Cardiac muscle cell (in vitro differentiated cells and primary cell): ENCODE measurements at regions not wholly inside any gene's neighbourhood (a gene's known extent, or its start where the extent isn't known, plus 50 kb on each side); places are given as distances from the start of the nearest gene placed in this dataset.
"Not testable (repeated sequence)": the region's sequence is repeated elsewhere in the genome, so short reads cannot be mapped to it uniquely, and the experiment has no call there.

Source experiments
- DNase-seq, 2 donors: peaks; one replicate each; pipeline versions ENCODE4 v3.0.0 to v3.0.0-alpha.2; 2010 to 2017; ENCODE audit warnings: low read depth in 1 of 2, low spot score in 1 of 2
- H3K27ac ChIP-seq: fragments of 200-600 bp; sonication (generic); 2 replicates; pipeline ENCODE4 v1.5.1; 2016
- H3K27me3 ChIP-seq: fragments of 200-600 bp; sonication (generic); 2 replicates; pipeline ENCODE4 v1.6.0; 2016; ENCODE audit warnings: control low read depth
- H3K36me3 ChIP-seq: fragments of 200-600 bp; sonication (generic); 2 replicates; pipeline ENCODE4 v1.5.1; 2016; ENCODE audit warnings: control low read depth
- H3K4me1 ChIP-seq: fragments of 200-600 bp; sonication (generic); 2 replicates; pipeline ENCODE4 v1.8.1; 2017; ENCODE audit warnings: low read depth, mild to moderate bottlenecking, mixed run types
- H3K4me3 ChIP-seq: fragments of 200-600 bp; sonication (generic); 2 replicates; pipeline ENCODE4 v1.5.1; 2016; ENCODE audit warnings: mild to moderate bottlenecking
- H3K9me3 ChIP-seq: fragments of 200-600 bp; sonication (generic); 2 replicates; pipeline ENCODE4 v1.5.1; 2017; ENCODE audit warnings: low read depth, mild to moderate bottlenecking, control low read depth
- TF ChIP-seq, protein P1 (sequence below): IDR thresholded peaks from 2 replicates; pipeline ENCODE4 v1.5.1; 2012; ENCODE audit warnings: low read depth, mild to moderate bottlenecking, low read length

DNA sequence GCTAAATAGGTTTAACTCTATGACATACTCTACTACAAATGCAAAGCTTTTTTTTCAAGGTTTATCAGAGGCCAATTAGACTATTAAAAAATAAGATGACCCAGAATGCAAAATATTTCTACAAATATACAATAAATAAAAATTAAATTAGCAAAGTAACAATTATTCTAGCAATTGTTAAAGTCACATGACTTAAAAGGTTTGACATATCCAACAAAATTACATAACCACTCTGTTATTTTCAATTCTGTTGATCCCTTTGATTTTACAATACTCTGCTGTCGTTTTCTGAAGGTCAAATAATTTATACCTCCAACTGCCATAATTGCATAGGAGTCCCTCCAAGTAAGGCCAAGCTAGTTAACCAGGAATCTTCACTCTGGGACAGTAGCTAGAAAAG, 292.6 kb upstream of the MIR17HG start:
- TF ChIP-seq, protein P1, sequence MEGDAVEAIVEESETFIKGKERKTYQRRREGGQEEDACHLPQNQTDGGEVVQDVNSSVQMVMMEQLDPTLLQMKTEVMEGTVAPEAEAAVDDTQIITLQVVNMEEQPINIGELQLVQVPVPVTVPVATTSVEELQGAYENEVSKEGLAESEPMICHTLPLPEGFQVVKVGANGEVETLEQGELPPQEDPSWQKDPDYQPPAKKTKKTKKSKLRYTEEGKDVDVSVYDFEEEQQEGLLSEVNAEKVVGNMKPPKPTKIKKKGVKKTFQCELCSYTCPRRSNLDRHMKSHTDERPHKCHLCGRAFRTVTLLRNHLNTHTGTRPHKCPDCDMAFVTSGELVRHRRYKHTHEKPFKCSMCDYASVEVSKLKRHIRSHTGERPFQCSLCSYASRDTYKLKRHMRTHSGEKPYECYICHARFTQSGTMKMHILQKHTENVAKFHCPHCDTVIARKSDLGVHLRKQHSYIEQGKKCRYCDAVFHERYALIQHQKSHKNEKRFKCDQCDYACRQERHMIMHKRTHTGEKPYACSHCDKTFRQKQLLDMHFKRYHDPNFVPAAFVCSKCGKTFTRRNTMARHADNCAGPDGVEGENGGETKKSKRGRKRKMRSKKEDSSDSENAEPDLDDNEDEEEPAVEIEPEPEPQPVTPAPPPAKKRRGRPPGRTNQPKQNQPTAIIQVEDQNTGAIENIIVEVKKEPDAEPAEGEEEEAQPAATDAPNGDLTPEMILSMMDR, result no peak
- H3K4me1 ChIP-seq, result no peaks in the 10 kb centered on the region
- H3K27me3 ChIP-seq, result no peaks in the 10 kb centered on the region
- H3K4me3 ChIP-seq, result no peak overlapping the region
- no peaks in the 10 kb centered on the region for H3K36me3 ChIP-seq
- no peak overlapping the region for H3K27ac ChIP-seq
- no peak for DNase-seq
- no peaks in the 10 kb centered on the region for H3K9me3 ChIP-seq

DNA sequence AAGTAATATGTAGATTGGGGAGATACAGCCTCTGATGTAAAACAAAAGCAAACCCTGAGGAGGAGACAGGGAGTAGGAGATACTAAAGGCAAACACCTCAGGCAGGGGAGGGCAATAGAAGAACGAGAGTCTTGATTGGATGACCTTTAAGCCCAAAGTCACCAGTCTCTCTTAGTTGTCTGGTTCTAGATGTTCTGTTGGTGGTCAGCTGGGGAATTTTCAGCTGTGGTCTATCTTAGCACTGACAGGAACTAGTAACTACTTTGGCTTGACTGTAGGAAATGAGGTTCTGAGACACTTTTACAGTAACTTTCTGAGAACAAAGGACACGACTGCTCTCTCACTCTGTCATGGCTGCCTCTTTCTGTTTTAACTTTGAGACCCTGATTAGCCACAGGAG, 290.7 kb upstream of the MIR17HG start:
- Histone ChIP-seq H3K9me3 (no peaks in the 10 kb centered on the region), H3K27ac (no peak overlapping the region), H3K27me3 (no peaks in the 10 kb centered on the region), H3K36me3 (no peaks in the 10 kb centered on the region), H3K4me3 (no peak overlapping the region), H3K4me1 (no peaks in the 10 kb centered on the region)
- no peak for DNase-seq
- TF ChIP-seq, protein P1, result no peak

DNA sequence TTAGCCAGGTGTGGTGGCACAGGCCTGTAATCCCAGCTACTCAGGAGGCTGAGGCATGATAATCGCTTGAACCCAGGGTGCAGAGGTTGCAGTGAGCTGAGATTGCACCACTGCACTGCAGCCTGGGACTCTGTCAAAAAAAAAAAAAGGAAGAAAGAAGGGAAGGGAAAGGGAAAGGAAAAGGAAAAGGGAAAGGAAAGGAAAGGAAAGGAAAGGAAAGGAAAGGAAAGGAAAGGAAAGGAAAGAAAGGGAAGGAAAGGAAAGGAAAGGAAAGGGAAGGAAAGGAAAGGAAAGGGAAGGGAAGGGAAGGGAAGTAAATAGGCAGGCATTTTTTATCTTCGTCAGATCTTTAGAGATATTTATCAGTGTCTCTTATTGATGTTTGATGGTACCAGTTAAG, 290.0 kb upstream of the MIR17HG start:
- not testable (repeated sequence) for DNase-seq, H3K9me3 ChIP-seq, H3K36me3 ChIP-seq, H3K27me3 ChIP-seq, H3K27ac ChIP-seq, H3K4me3 ChIP-seq, H3K4me1 ChIP-seq

DNA sequence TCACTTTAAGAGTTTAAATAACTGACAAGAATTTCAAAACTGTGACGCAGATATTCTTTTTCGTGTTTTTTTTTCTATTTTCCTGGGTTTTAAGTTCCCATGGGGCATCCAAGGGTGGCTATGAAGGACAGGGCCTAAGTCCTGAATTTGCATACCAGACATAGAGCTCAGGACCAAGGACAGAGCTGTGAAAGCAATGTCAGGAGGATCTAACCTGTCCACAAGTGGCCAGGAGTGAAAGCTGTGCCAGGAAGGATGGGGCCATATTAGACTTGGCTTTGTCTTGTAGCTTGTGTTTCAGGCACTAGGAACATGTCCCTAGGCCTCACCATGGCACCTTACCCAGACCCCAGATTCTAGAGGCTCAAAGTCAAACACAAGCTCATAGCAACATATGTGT, 289.4 kb upstream of the MIR17HG start:
- DNase-seq, result peak; percentile 8 to 66
- Histone ChIP-seq H3K27me3 (no peaks in the 10 kb centered on the region), H3K9me3 (no peaks in the 10 kb centered on the region), H3K36me3 (no peaks in the 10 kb centered on the region), H3K27ac (no peak overlapping the region), H3K4me3 (no peak overlapping the region), H3K4me1 (no peaks in the 10 kb centered on the region)
- TF ChIP-seq, protein P1, result no peak

DNA sequence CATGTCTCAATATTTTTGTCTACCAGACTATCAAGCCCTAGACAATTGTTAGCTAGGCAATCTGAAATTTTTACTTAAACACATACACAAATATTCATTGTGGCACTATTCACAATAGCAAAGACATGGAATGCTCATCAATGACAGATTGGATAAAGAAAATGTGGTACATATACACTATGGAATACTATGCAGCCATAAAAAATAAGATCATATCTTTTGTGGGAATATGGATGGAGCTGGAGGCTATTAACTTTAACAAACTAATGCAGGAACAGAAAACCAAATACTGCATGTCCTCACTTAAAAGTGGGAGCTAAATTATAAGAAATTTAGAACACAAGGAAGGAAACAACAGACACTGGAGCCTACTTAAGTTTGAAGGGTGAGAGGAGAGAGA, 288.6 kb upstream of the MIR17HG start:
- TF ChIP-seq, protein P1, result no peak
- H3K36me3 ChIP-seq, result no peaks in the 10 kb centered on the region

DNA sequence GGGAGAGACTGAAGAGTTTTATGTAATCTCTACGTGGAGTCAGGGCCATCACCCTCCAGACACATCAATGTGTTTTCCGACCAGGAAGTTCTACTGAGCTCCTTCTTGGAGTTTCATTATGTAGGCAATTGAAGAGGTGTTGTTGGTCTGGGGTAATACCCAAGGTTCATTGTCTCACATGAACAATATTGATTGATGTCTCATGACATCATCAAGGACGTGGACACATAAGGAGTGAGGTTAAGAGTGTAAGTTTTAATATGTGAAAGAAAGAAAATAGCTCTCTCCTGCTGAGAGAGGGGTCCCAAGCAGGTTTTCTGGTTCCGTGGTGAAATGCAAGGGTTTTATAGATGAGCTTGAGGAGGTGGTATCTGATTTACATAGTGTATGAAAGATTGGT, 280.7 kb upstream of the MIR17HG start:
- Histone ChIP-seq H3K36me3 (no peaks in the 10 kb centered on the region), H3K27me3 (no peaks in the 10 kb centered on the region), H3K4me1 (no peaks in the 10 kb centered on the region), H3K27ac (no peak overlapping the region), H3K9me3 (no peaks in the 10 kb centered on the region), H3K4me3 (no peak overlapping the region)
- DNase-seq, result no peak
- TF ChIP-seq, protein P1, result no peak

More for the DNA sequence above, 288.6 kb upstream of the MIR17HG start:
- H3K4me1 ChIP-seq, result no peaks in the 10 kb centered on the region
- H3K27me3 ChIP-seq, result no peaks in the 10 kb centered on the region
- H3K27ac ChIP-seq, result no peak overlapping the region
- DNase-seq, result no peak
- H3K4me3 ChIP-seq, result no peak overlapping the region
- H3K9me3 ChIP-seq, result no peaks in the 10 kb centered on the region
